Endometrium (tissue), 2 donors: ENCODE measurements at regions not wholly inside any gene's neighbourhood (a gene's known extent, or its start where the extent isn't known, plus 50 kb on each side); places are given as distances from the start of the nearest gene placed in this dataset.
"Not testable (repeated sequence)": the region's sequence is repeated elsewhere in the genome, so short reads cannot be mapped to it uniquely, and the experiment has no call there.

Source experiments
- FAIRE-seq: peaks from 2 replicates; lab custom pipeline; 2012; peaks lifted over from hg19 to GRCh38; lab: Jason Lieb, UNC
- donor health status: control.
- donor health status: control.

DNA sequence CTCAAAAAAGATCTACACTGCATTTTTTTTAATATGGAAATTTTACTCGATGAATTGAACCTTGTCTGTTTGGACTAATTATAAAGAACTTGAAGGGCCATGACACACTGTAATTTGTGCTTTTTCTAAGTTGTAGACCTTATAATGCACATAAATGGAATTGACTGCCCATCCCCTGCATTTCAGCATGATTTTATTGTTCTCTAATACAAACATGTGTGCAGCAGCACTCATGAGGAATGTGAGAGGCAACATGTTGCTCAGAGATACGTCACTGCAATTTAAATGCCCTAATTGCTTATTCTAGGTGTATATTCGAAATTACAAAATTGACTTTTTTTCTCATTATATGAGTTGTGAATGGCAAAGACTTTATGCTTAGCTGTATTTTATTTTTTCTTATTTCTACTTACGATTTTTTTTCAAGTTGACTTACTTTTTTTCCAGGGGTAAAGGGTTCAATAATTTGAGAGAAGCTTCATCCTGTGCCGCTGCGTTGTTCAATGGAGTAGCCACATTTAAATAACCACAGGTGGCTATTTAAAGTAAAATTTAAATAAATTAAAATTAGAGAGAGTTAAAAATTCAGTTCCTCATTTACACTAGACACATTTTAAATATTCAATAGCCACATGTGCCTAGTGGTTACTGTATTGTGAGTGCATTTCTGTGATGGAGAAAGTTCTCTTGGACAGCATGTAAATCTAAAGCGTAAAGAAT, 1346.4 kb downstream of the ROBO1 start:
- no peak for FAIRE-seq

DNA sequence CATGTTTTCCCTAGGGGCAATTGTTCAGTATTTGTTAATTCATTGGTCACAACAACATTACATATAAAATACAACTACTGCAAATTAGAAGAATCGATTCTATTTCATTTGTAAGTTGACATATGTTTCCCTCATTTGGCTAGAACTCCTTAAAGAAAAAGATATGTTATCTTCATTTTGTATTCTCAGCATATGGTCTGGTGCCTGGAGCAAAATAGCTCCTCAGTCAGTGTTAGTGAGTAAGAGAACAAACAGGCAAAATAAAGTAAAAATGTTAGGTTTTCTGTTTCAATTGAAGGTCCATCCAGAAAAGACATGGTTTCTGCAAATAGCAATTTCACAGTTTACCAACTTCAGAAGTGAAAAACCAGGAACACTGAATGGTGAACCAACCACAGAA, 1343.1 kb downstream of the ROBO1 start:
- FAIRE-seq = no peak

DNA sequence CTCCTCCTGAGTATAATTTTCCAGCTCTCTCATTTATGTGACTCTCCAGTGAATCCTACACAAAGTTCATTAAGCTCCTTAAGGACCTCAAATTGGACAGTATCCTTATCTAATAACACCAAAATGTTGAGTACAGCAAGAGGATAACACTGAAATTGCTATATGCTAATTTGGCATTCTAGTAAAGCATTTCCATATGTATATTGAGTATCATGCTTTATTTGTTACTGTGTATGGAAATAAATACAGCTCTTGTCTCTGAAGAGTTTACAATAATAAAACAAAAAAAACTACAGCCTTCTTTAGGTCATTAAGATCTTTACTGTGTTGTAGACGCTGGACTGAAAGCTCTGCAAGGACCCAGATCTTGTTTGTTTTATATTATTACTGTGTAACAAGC, 1341.3 kb downstream of the ROBO1 start:
- FAIRE-seq = no peak

DNA sequence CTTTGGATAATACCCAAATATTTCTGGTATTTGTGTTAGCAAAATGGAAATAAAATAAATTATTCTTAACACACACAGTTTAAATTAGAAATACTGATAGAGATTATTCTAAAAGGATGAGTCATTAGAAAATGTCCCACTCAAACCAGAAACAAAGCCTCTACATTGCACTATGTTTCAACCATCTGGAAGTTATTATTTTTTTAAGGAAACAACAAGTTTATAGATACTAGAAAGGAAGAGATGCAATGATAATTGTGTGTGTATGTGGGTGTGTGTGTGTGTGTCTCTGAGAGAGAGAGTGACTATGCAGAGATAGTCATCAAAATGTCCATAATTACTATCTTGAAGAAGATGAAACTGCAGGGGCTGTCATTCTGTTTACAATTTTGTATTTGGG, 1340.5 kb downstream of the ROBO1 start:
- FAIRE-seq = peak; percentile 99

DNA sequence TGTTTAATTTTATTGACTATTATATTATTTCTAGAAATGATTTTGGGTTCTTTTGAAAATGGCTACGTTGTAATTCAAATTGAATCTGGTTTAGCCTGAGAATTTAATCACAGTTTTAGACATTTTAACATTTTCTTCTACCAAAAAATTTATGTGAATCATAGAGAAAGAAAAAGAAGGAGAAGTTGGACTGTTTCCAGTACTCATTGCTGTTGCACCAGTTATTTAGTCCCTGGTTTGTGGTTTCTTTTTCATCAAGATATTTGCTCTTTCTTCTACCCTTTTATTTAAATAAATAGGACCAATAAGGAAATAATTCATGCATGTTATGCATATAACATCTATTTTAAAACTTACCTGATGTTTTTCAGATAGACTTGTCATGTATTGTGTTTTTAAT, 1337.1 kb downstream of the ROBO1 start:
- peak; percentile 15 for FAIRE-seq

DNA sequence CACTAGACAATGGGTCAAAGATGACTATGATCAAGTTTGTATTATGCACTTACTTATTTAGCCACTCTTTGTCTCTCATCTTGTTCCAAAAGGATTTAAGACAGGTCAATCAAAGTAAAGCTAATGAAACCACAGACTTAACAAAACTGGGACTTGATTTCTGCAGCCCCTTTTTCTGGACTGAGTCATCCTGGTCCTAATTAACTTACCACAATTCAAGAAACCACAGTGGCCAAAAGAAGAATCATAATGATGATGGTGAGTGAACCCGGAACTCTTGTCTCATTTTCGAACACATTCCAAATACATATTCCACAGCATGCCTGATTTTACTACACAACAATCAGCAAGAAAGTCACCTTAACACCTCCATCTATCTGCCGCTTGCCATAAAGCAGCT, 1333.0 kb downstream of the ROBO1 start:
- no peak for FAIRE-seq

DNA sequence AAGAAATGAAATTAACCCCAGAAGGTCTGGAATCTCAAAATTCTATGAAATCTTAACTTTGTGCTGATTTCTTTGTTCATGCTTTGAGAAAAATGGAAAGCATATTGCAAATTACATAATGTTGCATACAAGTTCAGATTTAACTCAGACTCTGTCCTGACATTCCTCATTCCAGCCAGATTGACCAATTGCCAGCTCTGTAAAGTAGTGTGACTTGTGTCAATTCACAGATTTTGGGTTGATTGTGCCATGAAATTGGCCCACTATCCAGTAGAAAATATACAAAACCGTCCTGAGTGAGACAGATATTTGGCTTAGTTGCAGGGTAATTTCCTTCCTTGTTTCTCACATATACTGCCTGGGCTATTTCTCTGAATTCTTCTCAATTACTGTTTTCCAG, 1312.6 kb downstream of the ROBO1 start:
- FAIRE-seq = no peak

DNA sequence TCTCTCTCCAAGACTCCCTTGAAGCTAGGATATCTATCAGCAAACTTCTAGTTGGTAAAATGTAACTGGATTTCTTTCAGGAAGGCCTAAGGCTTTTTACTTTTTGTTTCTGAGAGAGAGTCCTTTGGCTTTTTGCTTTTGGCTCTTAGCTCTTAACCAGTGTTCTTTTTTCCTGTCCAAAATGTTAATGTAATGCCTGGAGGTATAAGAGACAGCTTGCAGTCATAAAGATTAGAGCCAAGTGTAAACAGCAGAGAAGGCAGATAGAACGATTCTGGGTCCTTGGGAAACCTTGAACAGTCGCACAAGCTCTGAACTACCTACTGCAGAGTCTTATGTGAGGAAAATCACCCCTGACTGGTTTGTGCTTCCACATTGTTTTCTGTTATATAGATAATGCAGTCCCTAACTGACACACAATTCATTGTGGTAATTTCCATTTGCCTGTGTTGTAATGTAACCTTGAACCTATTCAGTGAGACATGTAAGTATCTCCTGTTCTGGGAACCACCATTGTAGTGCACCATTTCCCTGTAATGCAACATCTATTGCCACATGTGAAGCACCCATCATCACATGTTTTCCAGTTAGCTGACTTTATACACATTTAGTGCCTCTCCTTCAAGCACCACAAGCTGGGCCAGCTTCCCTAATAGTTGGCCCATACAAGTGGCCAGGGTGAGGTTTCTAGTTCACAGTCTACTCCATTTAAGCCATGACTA, 1311.9 kb downstream of the ROBO1 start:
- FAIRE-seq = no peak

DNA sequence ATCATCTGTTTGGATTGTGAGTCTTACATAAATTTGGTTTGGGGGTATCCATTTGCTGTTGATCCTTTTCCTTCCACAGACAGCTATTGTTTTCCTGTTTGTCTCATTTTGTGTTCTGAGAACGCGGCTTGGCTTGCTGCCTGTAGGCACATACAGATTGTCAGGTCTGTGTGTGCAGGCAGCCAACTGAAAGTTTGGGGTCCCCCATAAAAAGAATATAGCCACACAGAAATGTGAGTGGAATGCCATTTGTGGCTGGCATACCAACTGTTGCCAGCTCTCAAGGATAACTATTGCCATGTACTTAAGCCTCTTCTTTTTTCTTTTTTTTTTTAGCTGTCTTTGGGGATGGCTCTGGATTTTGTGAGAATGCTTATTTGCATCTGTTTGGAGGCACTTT, 1308.0 kb downstream of the ROBO1 start:
- no peak for FAIRE-seq

DNA sequence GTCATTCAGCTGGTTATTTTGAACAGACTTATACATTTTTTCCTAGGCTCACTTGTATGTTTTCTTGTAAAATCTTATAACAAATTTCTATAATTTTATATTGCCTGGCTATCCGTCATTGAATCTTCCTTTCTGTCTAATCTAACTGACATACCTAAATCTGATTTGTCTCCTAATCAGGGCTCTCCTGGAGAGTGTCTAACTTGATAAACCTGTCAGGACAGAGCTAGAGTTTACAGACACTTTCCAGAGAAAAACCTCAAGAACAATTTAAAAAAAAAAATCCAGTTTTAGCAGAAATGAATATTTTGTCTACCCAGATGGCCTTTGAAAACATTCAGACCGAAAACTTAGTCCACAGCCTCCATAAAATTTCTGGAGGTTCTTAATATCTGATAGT, 1305.8 kb downstream of the ROBO1 start:
- no peak for FAIRE-seq

DNA sequence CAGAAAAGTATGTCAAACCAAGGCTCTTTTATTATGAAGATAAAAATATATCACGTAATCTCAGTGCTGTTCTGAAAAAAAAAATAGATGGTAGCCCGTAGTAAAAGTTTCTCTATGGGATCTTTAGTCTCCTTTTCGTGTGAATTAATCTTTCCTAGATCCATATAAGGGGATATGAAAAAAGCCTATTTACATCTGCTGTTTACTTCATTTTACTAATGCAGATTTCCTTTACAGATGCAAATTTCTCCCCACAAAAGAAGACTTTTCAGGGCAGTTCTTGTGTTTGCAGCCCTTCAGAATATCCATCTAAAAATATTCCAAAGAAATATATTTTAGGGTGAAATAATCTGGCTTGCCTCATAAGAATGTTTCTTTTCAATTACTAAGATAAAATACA, 1291.7 kb downstream of the ROBO1 start:
- no peak for FAIRE-seq

DNA sequence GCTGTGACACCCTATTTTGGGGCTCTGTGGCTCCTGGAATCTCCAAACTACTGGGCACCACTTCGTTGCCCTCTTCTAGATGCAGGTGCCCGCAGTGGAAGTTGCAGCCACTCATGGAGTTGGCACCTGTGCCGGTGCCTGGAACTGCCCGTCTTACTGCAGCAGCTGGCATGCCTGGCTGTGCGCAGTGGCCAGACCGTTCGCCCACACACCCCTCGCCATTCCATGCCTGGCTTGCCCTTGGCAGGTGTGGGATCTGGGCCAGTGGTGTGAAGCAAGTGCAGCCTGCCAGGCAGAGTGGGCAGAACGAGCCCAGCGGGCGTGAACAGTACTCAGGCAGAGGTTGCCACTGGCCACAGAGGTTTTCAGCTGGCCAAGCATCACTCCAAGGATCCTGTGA, 1286.7 kb downstream of the ROBO1 start:
- FAIRE-seq = no peak

DNA sequence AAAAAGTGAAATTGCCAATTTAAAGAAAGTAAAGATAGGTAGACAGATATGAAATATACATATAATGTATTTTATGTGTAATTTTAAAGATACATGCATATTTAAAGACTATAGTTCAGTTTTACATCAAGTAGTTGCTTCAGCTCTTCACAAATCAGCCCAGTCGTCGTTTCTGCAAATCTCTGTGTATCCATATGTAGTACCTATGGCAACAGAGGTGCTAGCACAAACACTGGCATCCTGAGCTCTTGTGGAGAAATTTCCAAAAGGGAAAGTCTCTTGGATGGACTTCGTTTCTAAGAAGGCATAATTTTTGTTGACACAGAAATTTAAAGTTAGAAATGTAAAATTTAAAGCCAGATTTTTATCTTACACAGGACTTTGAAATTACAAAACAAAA, 1284.7 kb downstream of the ROBO1 start:
- no peak for FAIRE-seq

DNA sequence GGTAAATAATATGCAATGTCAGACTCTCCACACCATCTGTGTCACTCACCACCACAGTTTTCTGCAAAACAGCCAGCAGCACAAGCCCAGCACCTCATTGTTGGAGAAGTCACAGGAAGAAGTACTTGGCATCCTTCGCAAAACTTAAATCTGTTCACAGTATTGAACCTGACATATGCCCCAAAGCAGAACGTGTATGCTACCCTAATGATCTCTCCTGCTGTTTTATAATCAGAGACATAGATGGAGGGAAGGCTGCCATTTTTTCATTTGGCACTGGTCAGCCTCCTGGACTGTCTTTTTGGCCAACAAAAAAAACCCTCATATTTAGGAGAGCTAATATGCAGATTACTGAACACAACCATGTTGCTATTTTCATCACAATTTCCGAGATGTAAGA, 1272.9 kb downstream of the ROBO1 start:
- FAIRE-seq = no peak

DNA sequence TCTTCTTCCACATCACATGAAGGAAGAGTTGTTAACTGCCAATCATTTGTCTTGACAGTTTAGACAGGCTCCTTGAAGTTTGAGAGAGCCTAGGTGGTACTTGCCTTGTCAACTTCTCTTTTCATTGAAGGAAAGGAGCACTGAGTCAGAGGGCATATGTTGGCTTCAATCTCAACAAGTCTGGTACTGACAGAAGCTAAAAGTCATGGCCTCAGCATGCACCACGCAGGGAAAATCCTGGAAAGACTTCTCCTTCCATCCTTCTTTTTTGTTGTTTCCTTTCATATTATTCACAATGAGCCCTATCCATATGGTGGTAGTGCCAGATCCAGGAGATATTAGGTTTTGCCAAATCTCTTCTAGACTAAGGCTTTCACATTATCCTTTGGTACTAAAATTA, 1272.5 kb downstream of the ROBO1 start:
- no peak for FAIRE-seq

DNA sequence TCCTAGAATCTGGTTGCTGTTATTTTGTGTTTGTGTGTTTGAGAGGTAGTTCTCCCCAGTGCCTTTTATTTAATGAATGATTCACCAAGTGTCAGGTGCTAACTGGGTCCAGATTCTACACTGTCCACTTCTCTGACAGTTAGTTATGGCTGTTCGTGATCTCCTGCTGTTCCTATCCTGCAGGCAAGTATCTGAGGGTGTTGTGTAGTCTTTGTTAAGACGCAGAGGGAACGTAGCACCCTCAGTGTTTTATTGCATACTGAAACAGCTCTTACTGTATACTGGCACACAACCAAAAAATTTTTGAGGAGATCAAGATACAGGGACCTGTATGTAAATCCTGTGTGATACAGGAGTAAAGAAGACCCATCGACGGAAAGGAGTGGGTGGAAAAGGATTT, 1271.3 kb downstream of the ROBO1 start:
- FAIRE-seq = no peak

DNA sequence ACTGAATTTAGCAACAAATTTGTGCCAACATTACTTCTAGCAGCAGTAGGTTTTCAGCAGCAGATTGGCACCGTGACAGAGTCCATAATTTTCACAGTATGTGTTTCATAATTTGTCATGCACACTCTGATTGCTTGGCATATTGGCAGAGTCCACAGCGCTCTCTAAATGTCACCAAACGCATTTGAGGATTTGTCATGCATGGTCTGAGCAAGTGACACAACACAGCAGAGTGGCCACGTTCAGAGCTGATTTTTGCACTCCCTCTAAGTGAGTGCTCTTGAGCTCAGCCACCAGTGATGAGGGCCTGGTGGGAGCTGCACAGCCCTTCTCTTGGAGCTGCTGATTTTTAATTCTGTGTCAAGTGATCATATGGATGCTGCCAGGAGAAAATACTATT, 1270.8 kb downstream of the ROBO1 start:
- FAIRE-seq = no peak

DNA sequence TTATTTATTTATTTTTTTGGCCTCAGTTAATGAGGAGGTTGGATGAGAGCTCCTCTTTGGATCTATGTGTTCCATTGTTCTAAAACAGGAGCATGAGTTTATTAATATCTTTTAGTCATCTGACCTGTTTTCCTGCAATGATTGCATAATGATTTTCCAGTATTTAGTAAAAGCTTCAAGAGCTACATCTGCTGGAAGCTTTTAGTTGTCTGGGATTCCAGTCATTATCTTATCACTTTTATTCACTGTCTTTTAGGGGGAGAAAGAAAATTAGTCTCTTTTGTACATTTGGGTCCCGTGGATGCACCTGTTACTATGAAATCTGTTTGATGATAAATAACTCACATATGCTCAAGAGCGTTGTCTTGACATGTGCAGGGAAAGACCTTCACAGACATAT, 1270.0 kb downstream of the ROBO1 start:
- FAIRE-seq = no peak

DNA sequence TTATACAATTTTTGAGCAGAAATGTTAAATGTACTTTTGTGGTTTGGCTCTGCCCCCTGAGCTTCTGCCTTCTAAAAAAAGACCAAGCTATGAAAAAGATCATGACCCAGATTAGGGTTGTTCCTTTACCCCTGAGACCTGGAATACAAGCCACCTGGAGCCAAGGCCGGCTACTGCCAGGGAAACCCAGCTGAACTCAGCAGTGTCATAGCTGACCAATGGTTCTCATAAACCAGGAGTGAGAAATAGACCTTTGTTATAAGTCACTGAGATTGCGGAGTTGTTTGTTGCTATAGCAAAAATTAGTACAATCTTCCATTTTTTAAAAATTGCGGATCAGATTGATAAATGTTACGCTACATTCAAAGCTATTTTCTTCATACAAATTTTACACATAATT, 1261.7 kb downstream of the ROBO1 start:
- FAIRE-seq = peak; percentile 18

DNA sequence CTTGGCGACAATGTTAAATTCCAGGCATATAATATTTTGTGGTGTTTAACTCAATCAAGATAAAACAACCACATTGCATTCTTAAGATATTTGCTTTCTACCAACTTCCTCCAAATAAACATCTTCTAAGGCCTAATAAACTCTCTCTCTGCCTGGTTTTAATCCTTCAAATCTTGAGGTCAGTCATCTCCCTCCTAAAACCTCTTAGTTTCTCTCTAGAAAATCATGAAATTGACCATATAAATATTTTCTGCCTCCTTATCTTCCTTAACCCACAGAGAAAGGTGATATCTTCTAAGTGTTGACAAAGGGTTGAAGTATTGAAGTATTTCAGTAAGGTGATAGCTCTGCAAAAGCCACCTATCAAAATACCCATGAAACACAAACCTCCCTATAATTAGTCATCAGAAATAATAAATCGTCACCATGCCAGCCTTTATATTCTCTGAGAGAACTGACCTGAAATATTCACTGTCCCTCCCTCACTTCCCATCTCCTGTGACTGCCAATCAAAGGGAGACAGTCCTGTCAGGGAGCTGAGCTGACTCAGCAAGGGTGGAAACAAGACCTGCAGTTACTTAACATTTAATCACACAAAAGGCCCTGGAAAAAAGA, 1261.1 kb downstream of the ROBO1 start:
- peak; percentile 58 for FAIRE-seq

DNA sequence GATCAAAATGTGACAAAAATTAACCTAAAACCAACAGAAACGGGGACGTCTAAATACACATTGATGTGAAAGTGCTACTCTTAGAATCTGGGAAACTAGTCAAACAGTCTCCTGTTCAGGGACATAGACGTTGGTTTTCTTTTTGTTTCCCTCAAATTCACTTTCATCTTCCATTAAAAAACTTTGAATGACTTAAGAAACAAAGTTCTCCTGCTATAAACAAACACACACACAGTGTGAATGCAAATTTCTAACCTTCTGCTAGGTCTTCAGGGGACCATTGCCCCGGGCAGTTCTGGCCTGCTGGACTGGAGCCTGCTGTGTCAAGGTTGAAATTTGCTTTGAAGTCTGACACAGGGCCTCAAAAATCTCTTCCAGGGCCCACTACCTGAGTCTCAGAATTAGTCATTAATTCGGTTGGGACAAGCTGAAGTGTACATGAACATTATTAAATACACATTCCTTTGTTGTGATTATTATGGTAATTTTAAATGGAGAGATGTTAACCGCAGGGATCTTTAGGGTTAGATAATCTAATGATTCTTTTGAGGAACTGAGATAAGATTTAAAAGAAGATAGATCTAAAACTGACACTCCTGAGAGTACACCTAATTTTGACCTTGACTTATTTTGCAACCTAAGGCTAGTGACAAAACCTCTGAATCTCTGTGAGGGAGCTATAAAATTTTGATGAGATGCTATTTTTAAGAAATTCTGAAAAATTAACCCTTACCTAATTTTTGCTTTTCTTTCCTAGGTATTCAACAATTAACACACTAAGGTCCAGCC, 1260.4 kb downstream of the ROBO1 start:
- no peak for FAIRE-seq

DNA sequence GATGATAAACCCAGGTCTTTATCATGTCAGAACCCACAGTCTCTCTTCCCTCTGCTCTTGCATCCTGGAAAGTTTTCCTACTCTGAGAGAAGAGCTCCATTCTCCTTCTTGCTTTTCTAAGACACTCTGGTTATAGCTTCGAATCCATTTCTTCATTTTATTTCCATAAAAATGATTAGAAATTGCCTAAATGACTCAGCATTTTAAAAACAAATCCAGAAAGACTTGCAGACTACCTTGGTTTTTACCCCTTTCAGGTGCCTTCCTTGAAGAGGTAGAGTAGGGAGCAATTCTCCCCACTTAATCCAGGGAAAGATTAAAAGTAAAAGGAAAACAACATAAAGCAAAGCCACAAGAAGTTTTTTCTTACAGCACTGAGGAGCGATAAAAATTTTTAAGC, 1256.0 kb downstream of the ROBO1 start:
- FAIRE-seq = no peak

DNA sequence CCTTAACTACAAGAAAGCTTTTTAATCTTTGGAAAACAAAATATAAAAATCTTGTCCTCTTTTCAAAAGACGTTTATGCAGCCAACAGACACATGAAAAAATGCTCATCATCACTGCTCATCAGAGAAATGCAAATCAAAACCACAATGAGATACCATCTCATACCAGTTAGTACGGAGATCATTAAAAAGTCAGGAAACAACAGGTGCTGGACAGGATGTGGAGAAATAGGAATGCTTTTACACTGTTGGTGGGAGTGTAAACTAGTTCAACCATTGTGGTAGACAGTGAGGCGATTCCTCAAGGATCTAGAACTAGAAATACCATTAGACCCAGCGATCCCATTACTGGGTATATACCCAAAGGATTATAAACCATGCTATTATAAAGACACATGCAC, 1255.0 kb downstream of the ROBO1 start:
- FAIRE-seq = not testable (repeated sequence)
